ENCODE measurements at regions not wholly inside any gene's neighbourhood (a gene's known extent, or its start where the extent isn't known, plus 50 kb on each side); places are given as distances from the start of the nearest gene placed in this dataset.

DNA sequence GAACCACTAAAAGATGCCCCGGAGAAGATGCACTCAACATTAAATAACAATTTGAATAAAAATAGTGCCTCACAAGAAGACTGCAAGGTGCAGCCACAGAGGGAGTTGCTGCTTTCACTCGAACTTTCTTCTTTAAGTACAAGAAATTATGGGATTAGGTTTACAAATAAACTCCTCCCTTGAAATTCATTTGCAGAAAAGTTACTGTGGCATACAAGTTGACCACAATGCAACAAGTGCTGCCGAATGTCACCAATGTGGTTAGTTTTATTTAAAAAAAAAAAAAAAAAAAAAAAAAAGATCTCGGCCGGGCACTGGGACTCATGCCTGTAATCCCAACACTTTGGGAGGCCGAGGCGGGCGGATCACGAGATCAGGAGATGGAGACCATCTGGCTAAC, 76.8 kb upstream of the RAB4A start:
- no peak overlapping the region for H3K9ac ChIP-seq (ENCODE audit: low read length)
- H2AFZ ChIP-seq (ENCODE audit: low read depth, low read length): no peak overlapping the region
- H3K9me2 ChIP-seq (ENCODE audit: insufficient read depth, low read length): no peaks in the 10 kb centered on the region
- TF ChIP-seq, protein P1, sequence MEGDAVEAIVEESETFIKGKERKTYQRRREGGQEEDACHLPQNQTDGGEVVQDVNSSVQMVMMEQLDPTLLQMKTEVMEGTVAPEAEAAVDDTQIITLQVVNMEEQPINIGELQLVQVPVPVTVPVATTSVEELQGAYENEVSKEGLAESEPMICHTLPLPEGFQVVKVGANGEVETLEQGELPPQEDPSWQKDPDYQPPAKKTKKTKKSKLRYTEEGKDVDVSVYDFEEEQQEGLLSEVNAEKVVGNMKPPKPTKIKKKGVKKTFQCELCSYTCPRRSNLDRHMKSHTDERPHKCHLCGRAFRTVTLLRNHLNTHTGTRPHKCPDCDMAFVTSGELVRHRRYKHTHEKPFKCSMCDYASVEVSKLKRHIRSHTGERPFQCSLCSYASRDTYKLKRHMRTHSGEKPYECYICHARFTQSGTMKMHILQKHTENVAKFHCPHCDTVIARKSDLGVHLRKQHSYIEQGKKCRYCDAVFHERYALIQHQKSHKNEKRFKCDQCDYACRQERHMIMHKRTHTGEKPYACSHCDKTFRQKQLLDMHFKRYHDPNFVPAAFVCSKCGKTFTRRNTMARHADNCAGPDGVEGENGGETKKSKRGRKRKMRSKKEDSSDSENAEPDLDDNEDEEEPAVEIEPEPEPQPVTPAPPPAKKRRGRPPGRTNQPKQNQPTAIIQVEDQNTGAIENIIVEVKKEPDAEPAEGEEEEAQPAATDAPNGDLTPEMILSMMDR (IDR thresholded peaks at IDR 0.05; ENCODE audit: poor library complexity, severe bottlenecking): no peak
- no peaks in the 10 kb centered on the region for H3K79me2 ChIP-seq (replicated peaks; ENCODE audit: insufficient read depth, low read length)
- no peak overlapping the region for H3K4me2 ChIP-seq (ENCODE audit: low read length)
- no peaks in the 10 kb centered on the region for H3F3A ChIP-seq (ENCODE audit: insufficient read depth, low read length, poor library complexity, severe bottlenecking)
- H3K9me3 ChIP-seq (ENCODE audit: low read length): no peaks in the 10 kb centered on the region
- no peak overlapping the region for H3K27ac ChIP-seq (ENCODE audit: low read length)
- no peaks in the 10 kb centered on the region for H4K20me1 ChIP-seq (ENCODE audit: insufficient read depth)
- H3K4me3 ChIP-seq (ENCODE audit: low read length): no peak overlapping the region
- no peaks in the 10 kb centered on the region for H3K27me3 ChIP-seq (ENCODE audit: insufficient read depth, low read depth, low read length)
- H3K36me3 ChIP-seq (ENCODE audit: insufficient read depth, low read length): no peaks in the 10 kb centered on the region

DNA sequence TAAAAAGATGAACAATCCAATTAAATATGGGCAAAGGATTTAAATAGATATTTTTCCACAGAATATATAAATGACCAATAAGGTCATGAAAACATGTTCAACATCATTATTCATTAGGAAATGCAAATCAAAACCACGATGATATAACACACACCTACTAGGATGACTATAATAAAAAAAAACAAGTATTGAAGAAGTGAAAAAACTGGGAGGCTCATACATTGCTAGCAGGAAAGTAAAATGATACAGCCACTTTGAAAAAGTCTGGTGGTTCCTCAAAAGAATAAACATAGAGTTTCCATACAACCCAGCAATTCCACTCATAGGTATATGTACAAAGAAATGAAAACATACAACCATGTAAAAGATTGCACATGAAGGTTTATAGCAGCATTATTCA, 75.7 kb upstream of the RAB4A start:
- Histone ChIP-seq H3F3A (ENCODE audit: insufficient read depth, low read length, poor library complexity, severe bottlenecking) (no peaks in the 10 kb centered on the region), H2AFZ (ENCODE audit: low read depth, low read length) (no peak overlapping the region), H3K4me3 (ENCODE audit: low read length) (no peak overlapping the region), H3K9me2 (ENCODE audit: insufficient read depth, low read length) (no peaks in the 10 kb centered on the region), H3K9ac (ENCODE audit: low read length) (no peak overlapping the region), H3K9me3 (ENCODE audit: low read length) (no peaks in the 10 kb centered on the region), H3K4me2 (ENCODE audit: low read length) (no peak overlapping the region), H3K79me2 (replicated peaks; ENCODE audit: insufficient read depth, low read length) (no peaks in the 10 kb centered on the region), H3K27ac (ENCODE audit: low read length) (no peak overlapping the region), H4K20me1 (ENCODE audit: insufficient read depth) (no peaks in the 10 kb centered on the region), H3K27me3 (ENCODE audit: insufficient read depth, low read depth, low read length) (no peaks in the 10 kb centered on the region), H3K36me3 (ENCODE audit: insufficient read depth, low read length) (no peaks in the 10 kb centered on the region)
- TF ChIP-seq TAF1 (IDR thresholded peaks at IDR 0.05; ENCODE audit: low read depth): no peak
- no peak for TF ChIP-seq POLR2AphosphoS5 (IDR thresholded peaks at IDR 0.05)
- TF ChIP-seq, protein P2, sequence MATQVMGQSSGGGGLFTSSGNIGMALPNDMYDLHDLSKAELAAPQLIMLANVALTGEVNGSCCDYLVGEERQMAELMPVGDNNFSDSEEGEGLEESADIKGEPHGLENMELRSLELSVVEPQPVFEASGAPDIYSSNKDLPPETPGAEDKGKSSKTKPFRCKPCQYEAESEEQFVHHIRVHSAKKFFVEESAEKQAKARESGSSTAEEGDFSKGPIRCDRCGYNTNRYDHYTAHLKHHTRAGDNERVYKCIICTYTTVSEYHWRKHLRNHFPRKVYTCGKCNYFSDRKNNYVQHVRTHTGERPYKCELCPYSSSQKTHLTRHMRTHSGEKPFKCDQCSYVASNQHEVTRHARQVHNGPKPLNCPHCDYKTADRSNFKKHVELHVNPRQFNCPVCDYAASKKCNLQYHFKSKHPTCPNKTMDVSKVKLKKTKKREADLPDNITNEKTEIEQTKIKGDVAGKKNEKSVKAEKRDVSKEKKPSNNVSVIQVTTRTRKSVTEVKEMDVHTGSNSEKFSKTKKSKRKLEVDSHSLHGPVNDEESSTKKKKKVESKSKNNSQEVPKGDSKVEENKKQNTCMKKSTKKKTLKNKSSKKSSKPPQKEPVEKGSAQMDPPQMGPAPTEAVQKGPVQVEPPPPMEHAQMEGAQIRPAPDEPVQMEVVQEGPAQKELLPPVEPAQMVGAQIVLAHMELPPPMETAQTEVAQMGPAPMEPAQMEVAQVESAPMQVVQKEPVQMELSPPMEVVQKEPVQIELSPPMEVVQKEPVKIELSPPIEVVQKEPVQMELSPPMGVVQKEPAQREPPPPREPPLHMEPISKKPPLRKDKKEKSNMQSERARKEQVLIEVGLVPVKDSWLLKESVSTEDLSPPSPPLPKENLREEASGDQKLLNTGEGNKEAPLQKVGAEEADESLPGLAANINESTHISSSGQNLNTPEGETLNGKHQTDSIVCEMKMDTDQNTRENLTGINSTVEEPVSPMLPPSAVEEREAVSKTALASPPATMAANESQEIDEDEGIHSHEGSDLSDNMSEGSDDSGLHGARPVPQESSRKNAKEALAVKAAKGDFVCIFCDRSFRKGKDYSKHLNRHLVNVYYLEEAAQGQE (IDR thresholded peaks at IDR 0.05; ENCODE audit: borderline replicate concordance): no peak
- TF ChIP-seq, protein P1 (IDR thresholded peaks at IDR 0.05; ENCODE audit: poor library complexity, severe bottlenecking): no peak
- no peak for TF ChIP-seq MXI1 (conservative IDR thresholded peaks at IDR 0.05; ENCODE audit: poor library complexity, severe bottlenecking)
- no peak for TF ChIP-seq SMC3 (conservative IDR thresholded peaks at IDR 0.05; ENCODE audit: poor library complexity)
- TF ChIP-seq EP300 (conservative IDR thresholded peaks at IDR 0.05; ENCODE audit: poor library complexity, severe bottlenecking): no peak
- no peak for TF ChIP-seq EZH2 (IDR thresholded peaks at IDR 0.05; ENCODE audit: borderline replicate concordance, insufficient read depth, low read length, poor library complexity, severe bottlenecking)
- no peak for TF ChIP-seq RAD21 (conservative IDR thresholded peaks at IDR 0.05)
